Calu3 (cell line): ENCODE measurements at regions not wholly inside any gene's neighbourhood (a gene's known extent, or its start where the extent isn't known, plus 50 kb on each side); places are given as distances from the start of the nearest gene placed in this dataset.

Experiments
- BruUV-seq: library from RNA; stranded (reverse); fragments of 400-500 nt; replicated peaks from 2 replicates; lab custom pipeline; 2021; lab: Mats Ljungman, UMichigan
- CTCF ChIA-PET: fragments of 300-600 bp; sonication (Branson Sonifier 250); formaldehyde crosslinking; loops from one replicate; lab custom pipeline; 2022; ENCODE audit warnings: antibody characterized with exemption; lab: Charles Lee
- DNase-seq: peaks from one replicate; pipeline ENCODE4 v3.0.0; 2022
- H3K27ac Mint-ChIP-seq: one replicate; pipeline ENCODE4 v1.8.0; 2022; ENCODE audit warnings: mixed read lengths; ENCODE audit not compliant: unreplicated experiment
- H3K27me3 Mint-ChIP-seq: one replicate; pipeline ENCODE4 v1.8.0; 2022; ENCODE audit warnings: mixed read lengths; ENCODE audit not compliant: unreplicated experiment
- H3K36me3 Mint-ChIP-seq: one replicate; pipeline ENCODE4 v1.8.0; 2022; ENCODE audit warnings: mild to moderate bottlenecking, moderate library complexity, mixed read lengths; ENCODE audit not compliant: insufficient read depth, unreplicated experiment
- H3K4me1 Mint-ChIP-seq: one replicate; pipeline ENCODE4 v1.8.0; 2022; ENCODE audit warnings: mild to moderate bottlenecking, low read depth, mixed read lengths; ENCODE audit not compliant: unreplicated experiment
- H3K4me3 Mint-ChIP-seq: one replicate; pipeline ENCODE4 v1.8.0; 2022; ENCODE audit warnings: mild to moderate bottlenecking, low read depth, moderate library complexity, mixed read lengths; ENCODE audit not compliant: unreplicated experiment
- H3K9me3 Mint-ChIP-seq: one replicate; pipeline ENCODE4 v1.8.0; 2022; ENCODE audit warnings: low read depth, mixed read lengths; ENCODE audit not compliant: unreplicated experiment
- CTCF ChIP-seq: fragments of 200-600 bp; IDR thresholded peaks from one replicate; pipeline ENCODE4 v1.8.0; 2022; ENCODE audit warnings: antibody characterized with exemption; ENCODE audit not compliant: unreplicated experiment
- intact Hi-C: fragments of 100-400 bp; cut with micrococcal nuclease; formaldehyde crosslinking; loops from one replicate; pipeline ENCODE4 v1.10.0; 2022; ENCODE audit not compliant: unreplicated experiment

- no peak for DNase-seq
- no TSS peak for BruUV-seq
- no peak for TF ChIP-seq CTCF
- Mint-ChIP-seq H3K4me1 (peaks cover 16% of the 10 kb centered on the region), H3K9me3 (no peaks in the 10 kb centered on the region), H3K4me3 (no peak overlapping the region), H3K27me3 (no peaks in the 10 kb centered on the region), H3K27ac (no peak overlapping the region), H3K36me3 (no peaks in the 10 kb centered on the region)
- CTCF ChIA-PET = no interaction called here
- intact Hi-C loops = no loop called here
Observed at GRCh38 chr2:215880970-215881369, 132.4 kb downstream of the MREG start.

GRCh38 chr2:215879977-215880940, 133.1 kb downstream of the MREG start:
- no peak overlapping the region for H3K27ac Mint-ChIP-seq
- no peaks in the 10 kb centered on the region for H3K36me3 Mint-ChIP-seq
- intact Hi-C loops = no loop called here
- H3K9me3 Mint-ChIP-seq = no peaks in the 10 kb centered on the region
- no peaks in the 10 kb centered on the region for H3K27me3 Mint-ChIP-seq
- CTCF ChIA-PET = no interaction called here
- no peak for TF ChIP-seq CTCF
- peaks cover 16% of the 10 kb centered on the region for H3K4me1 Mint-ChIP-seq
- no peak for DNase-seq
- H3K4me3 Mint-ChIP-seq = no peak overlapping the region
- no TSS peak for BruUV-seq

GRCh38 chr2:215879331-215879730, 134.0 kb downstream of the MREG start:
- no TSS peak for BruUV-seq
- no peaks in the 10 kb centered on the region for H3K27me3 Mint-ChIP-seq
- TF ChIP-seq CTCF = no peak
- intact Hi-C loops = no loop called here
- H3K9me3 Mint-ChIP-seq = no peaks in the 10 kb centered on the region
- no peak overlapping the region for H3K27ac Mint-ChIP-seq
- CTCF ChIA-PET = no interaction called here
- no peak for DNase-seq
- H3K36me3 Mint-ChIP-seq = no peaks in the 10 kb centered on the region
- H3K4me1 Mint-ChIP-seq = peaks cover 21% of the 10 kb centered on the region
- no peak overlapping the region for H3K4me3 Mint-ChIP-seq

- Mint-ChIP-seq H3K4me3 (no peak overlapping the region), H3K36me3 (no peaks in the 10 kb centered on the region), H3K27me3 (no peaks in the 10 kb centered on the region), H3K27ac (no peak overlapping the region), H3K9me3 (no peaks in the 10 kb centered on the region), H3K4me1 (peaks cover 23% of the 10 kb centered on the region)
- intact Hi-C loops = no loop called here
- TF ChIP-seq CTCF = no peak
- no peak for DNase-seq
- no TSS peak for BruUV-seq
- CTCF ChIA-PET = no interaction called here
Observed at GRCh38 chr2:215878476-215879063, 134.8 kb downstream of the MREG start.
